ENCODE measurements at regions not wholly inside any gene's neighbourhood (a gene's known extent, or its start where the extent isn't known, plus 50 kb on each side); places are given as distances from the start of the nearest gene placed in this dataset.

- FAIRE-seq (no peak), ATAC-seq (no peak), DNase-seq (ENCODE audit: low spot score) (no peak)
- Histone ChIP-seq H3K9ac (ENCODE audit: insufficient read depth, low read depth, low read length) (no peak overlapping the region), H3K9me3 (ENCODE audit: low read length) (no peaks in the 10 kb centered on the region), H3K27ac (ENCODE audit: extremely low read length, insufficient read depth, low read length) (no peak overlapping the region), H3K4me1 (ENCODE audit: insufficient read depth, low read length) (no peaks in the 10 kb centered on the region), H4K20me1 (ENCODE audit: insufficient read depth, low read length) (no peaks in the 10 kb centered on the region), H3K79me2 (ENCODE audit: insufficient read depth, low read length) (no peaks in the 10 kb centered on the region), H2AFZ (ENCODE audit: low read length) (no peak overlapping the region), H3K4me2 (ENCODE audit: low read depth, low read length) (no peak overlapping the region), H3K4me3 (replicated peaks in 1 of 3; ENCODE audit: insufficient read depth in 1 of 3, low read depth in 2 of 3, low read length in 3 of 3) (no peak overlapping the region), H3K27me3 (ENCODE audit: control insufficient read depth in 1 of 2, insufficient read depth in 2 of 2, low read length in 2 of 2) (peaks cover 0 to 3% of the 10 kb centered on the region in 2 experiments; a peak in 1 of 5 replicates), H3K36me3 (replicated peaks in 1 of 2; ENCODE audit: control insufficient read depth in 1 of 2, insufficient read depth in 2 of 2, low read length in 2 of 2) (no peaks in the 10 kb centered on the region)
- in situ Hi-C loops (cut with HindIII; ENCODE audit: extremely low pct_ligation_motif_present, low pct_unique_long_range_greater_than_20kb) = no loop called here
- 62% methylated on average over 3 of the region's 3 CpGs for WGBS (ENCODE audit: low lambda C conversion rate)
- ChIA-PET POLR2A (no interaction called here), CTCF (ENCODE audit: low intra/inter-chr PET ratio, low total read pairs) (no interaction called here)
- intact Hi-C loops (cut with micrococcal nuclease; ENCODE audit: unreplicated experiment) = no loop called here
- BruUV-seq (replicated peaks) = no TSS peak
- TF ChIP-seq TAF1 (CRISPR knock-in tag; IDR thresholded peaks at IDR 0.05) (no peak), ZFX (CRISPR knock-in tag; IDR thresholded peaks at IDR 0.05; ENCODE audit: low read depth) (no peak), RAD21 (CRISPR knock-in tag; IDR thresholded peaks at IDR 0.05) (no peak), ZNF414 (CRISPR knock-in tag; IDR thresholded peaks at IDR 0.05) (no peak), KDM5A (IDR thresholded peaks at IDR 0.05; ENCODE audit: borderline replicate concordance, low read length) (no peak), ONECUT2 (CRISPR knock-in tag; IDR thresholded peaks at IDR 0.05) (no peak), GATA4 (IDR thresholded peaks at IDR 0.05; ENCODE audit: borderline replicate concordance, low read depth) (no peak), BATF2 (CRISPR knock-in tag; IDR thresholded peaks at IDR 0.05) (no peak)
These were observed 84.3 kb upstream of the OTX2 start for GRCh38 chr14:56894591-56894991.

- H4K20me1 ChIP-seq (ENCODE audit: insufficient read depth, low read length) = no peaks in the 10 kb centered on the region
- intact Hi-C loops (cut with micrococcal nuclease; ENCODE audit: unreplicated experiment) (no loop called here), in situ Hi-C loops (cut with HindIII; ENCODE audit: extremely low pct_ligation_motif_present, low pct_unique_long_range_greater_than_20kb) (no loop called here)
- H3K27ac ChIP-seq (ENCODE audit: extremely low read length, insufficient read depth, low read length) = no peak overlapping the region
- ATAC-seq (no peak), DNase-seq (ENCODE audit: low spot score) (no peak), FAIRE-seq (no peak)
- no peaks in the 10 kb centered on the region for H3K4me1 ChIP-seq (ENCODE audit: insufficient read depth, low read length)
- H3K27me3 ChIP-seq (ENCODE audit: control insufficient read depth in 1 of 2, insufficient read depth in 2 of 2, low read length in 2 of 2) = peaks cover 0 to 6% of the 10 kb centered on the region in 2 experiments; a peak in 1 of 5 replicates
- no peaks in the 10 kb centered on the region for H3K9me3 ChIP-seq (ENCODE audit: low read length)
- no peaks in the 10 kb centered on the region for H3K79me2 ChIP-seq (ENCODE audit: insufficient read depth, low read length)
- WGBS (ENCODE audit: low lambda C conversion rate) = 0% methylated on average over 5 of the region's 5 CpGs
- H3K4me3 ChIP-seq (replicated peaks in 1 of 3; ENCODE audit: insufficient read depth in 1 of 3, low read depth in 2 of 3, low read length in 3 of 3) = no peak overlapping the region
- TF ChIP-seq MYPOP (CRISPR knock-in tag; IDR thresholded peaks at IDR 0.05) = no peak
- TF ChIP-seq ZNF564 (CRISPR knock-in tag; IDR thresholded peaks at IDR 0.05) = no peak
- TF ChIP-seq ZNF607 (CRISPR knock-in tag; IDR thresholded peaks at IDR 0.05; ENCODE audit: borderline replicate concordance) = no peak
- TF ChIP-seq FOXC1 (CRISPR knock-in tag; IDR thresholded peaks at IDR 0.05; ENCODE audit: borderline replicate concordance) = no peak
- no peaks in the 10 kb centered on the region for H3K36me3 ChIP-seq (replicated peaks in 1 of 2; ENCODE audit: control insufficient read depth in 1 of 2, insufficient read depth in 2 of 2, low read length in 2 of 2)
- H3K4me2 ChIP-seq (ENCODE audit: low read depth, low read length) = no peak overlapping the region
- no peak overlapping the region for H3K9ac ChIP-seq (ENCODE audit: insufficient read depth, low read depth, low read length)
- ChIA-PET POLR2A (no interaction called here), CTCF (ENCODE audit: low intra/inter-chr PET ratio, low total read pairs) (no interaction called here)
- no peak overlapping the region for H2AFZ ChIP-seq (ENCODE audit: low read length)
- BruUV-seq (replicated peaks) = no TSS peak
These were observed 82.7 kb upstream of the OTX2 start for GRCh38 chr14:56892959-56893358.

All from HepG2 (cell line).